ENCODE measurements at regions not wholly inside any gene's neighbourhood (a gene's known extent, or its start where the extent isn't known, plus 50 kb on each side); places are given as distances from the start of the nearest gene placed in this dataset.
A peak's percentile ranks its signal among the peaks of the same experiment; 100 is the strongest.
"Not testable (repeated sequence)": the region's sequence is repeated elsewhere in the genome, so short reads cannot be mapped to it uniquely, and the experiment has no call there.

- not testable (repeated sequence) for DNase-seq
Observed at GRCh38 chr1:24268555-24268954, 50.6 kb upstream of the GRHL3 start.

GRCh38 chr1:24266998-24267397 is 52.2 kb upstream of the GRHL3 start:
- DNase-seq: no peak

GRCh38 chr1:24266398-24266941 is 52.7 kb upstream of the GRHL3 start:
- DNase-seq: peak; percentile 100

GRCh38 chr1:24263746-24264145 is 55.4 kb upstream of the GRHL3 start:
- no peak for DNase-seq

GRCh38 chr1:24263211-24263610 is 55.9 kb upstream of the GRHL3 start:
- no peak for DNase-seq

- DNase-seq: no peak
Observed at GRCh38 chr1:24261977-24262376, 57.2 kb upstream of the GRHL3 start.

- no peak for DNase-seq
Observed at GRCh38 chr1:24258735-24259424, 60.3 kb upstream of the GRHL3 start.

- no peak for DNase-seq
Observed at GRCh38 chr1:24257373-24257772, 61.8 kb upstream of the GRHL3 start.

- no peak for DNase-seq
Observed at GRCh38 chr1:24256687-24257086, 62.5 kb upstream of the GRHL3 start.

GRCh38 chr1:24255226-24255625 is 63.9 kb upstream of the GRHL3 start:
- no peak for DNase-seq

GRCh38 chr1:24254783-24255182 is 64.4 kb upstream of the GRHL3 start:
- no peak for DNase-seq

GRCh38 chr1:24253571-24253970 is 65.6 kb upstream of the GRHL3 start:
- DNase-seq: no peak

- no peak for DNase-seq
Observed at GRCh38 chr1:24252185-24252780, 65.2 kb upstream of the IFNLR1 start.

GRCh38 chr1:24251501-24251900 is 64.4 kb upstream of the IFNLR1 start:
- DNase-seq: no peak

GRCh38 chr1:24250791-24251190 is 63.7 kb upstream of the IFNLR1 start:
- DNase-seq: no peak

GRCh38 chr1:24250224-24250623 is 63.1 kb upstream of the IFNLR1 start:
- DNase-seq: no peak

- DNase-seq: no peak
Observed at GRCh38 chr1:24248859-24249258, 61.8 kb upstream of the IFNLR1 start.

GRCh38 chr1:24247337-24247736 is 60.2 kb upstream of the IFNLR1 start:
- not testable (repeated sequence) for DNase-seq

GRCh38 chr1:24244519-24245268 is 57.6 kb upstream of the IFNLR1 start:
- DNase-seq: no peak

GRCh38 chr1:24237750-24238395 is 50.8 kb upstream of the IFNLR1 start:
- DNase-seq: no peak

- DNase-seq: peak; percentile 51
Observed at GRCh38 chr1:24236789-24237371, 49.8 kb upstream of the IFNLR1 start.

Data from EL (cell line).